ENCODE measurements at regions not wholly inside any gene's neighbourhood (a gene's known extent, or its start where the extent isn't known, plus 50 kb on each side); places are given as distances from the start of the nearest gene placed in this dataset.

GRCh38 chr7:114783508-114783907 is 138.4 kb upstream of the MDFIC start:
- TF ChIP-seq POLR2A (IDR thresholded peaks at IDR 0.05; ENCODE audit: borderline replicate concordance, extremely low read depth, insufficient read depth, insufficient read length), result no peak
- TF ChIP-seq, protein P1, sequence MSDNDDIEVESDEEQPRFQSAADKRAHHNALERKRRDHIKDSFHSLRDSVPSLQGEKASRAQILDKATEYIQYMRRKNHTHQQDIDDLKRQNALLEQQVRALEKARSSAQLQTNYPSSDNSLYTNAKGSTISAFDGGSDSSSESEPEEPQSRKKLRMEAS (IDR thresholded peaks at IDR 0.05), result no peak
- no peak for TF ChIP-seq CTCF (IDR thresholded peaks at IDR 0.05 in 2 of 3, conservative IDR thresholded peaks at IDR 0.05 in 1 of 3; ENCODE audit: borderline replicate concordance in 1 of 3, insufficient read depth in 1 of 3, low read depth in 2 of 3, low read length in 2 of 3)
- no peak for TF ChIP-seq SP1 (IDR thresholded peaks at IDR 0.05; ENCODE audit: low read depth)
- TF ChIP-seq SRF (IDR thresholded peaks at IDR 0.05; ENCODE audit: low read depth), result no peak
- no peak for TF ChIP-seq POLR2AphosphoS5 (IDR thresholded peaks at IDR 0.05; ENCODE audit: low read depth, low read length)
- no peak for TF ChIP-seq JUND (IDR thresholded peaks at IDR 0.05)
- no peak for TF ChIP-seq YY1 (IDR thresholded peaks at IDR 0.05; ENCODE audit: extremely low read depth, insufficient replicate concordance, low read depth, low read length)

All from HCT116 (cell line).